ENCODE measurements at regions not wholly inside any gene's neighbourhood (a gene's known extent, or its start where the extent isn't known, plus 50 kb on each side); places are given as distances from the start of the nearest gene placed in this dataset.

- TF ChIP-seq, protein P1, sequence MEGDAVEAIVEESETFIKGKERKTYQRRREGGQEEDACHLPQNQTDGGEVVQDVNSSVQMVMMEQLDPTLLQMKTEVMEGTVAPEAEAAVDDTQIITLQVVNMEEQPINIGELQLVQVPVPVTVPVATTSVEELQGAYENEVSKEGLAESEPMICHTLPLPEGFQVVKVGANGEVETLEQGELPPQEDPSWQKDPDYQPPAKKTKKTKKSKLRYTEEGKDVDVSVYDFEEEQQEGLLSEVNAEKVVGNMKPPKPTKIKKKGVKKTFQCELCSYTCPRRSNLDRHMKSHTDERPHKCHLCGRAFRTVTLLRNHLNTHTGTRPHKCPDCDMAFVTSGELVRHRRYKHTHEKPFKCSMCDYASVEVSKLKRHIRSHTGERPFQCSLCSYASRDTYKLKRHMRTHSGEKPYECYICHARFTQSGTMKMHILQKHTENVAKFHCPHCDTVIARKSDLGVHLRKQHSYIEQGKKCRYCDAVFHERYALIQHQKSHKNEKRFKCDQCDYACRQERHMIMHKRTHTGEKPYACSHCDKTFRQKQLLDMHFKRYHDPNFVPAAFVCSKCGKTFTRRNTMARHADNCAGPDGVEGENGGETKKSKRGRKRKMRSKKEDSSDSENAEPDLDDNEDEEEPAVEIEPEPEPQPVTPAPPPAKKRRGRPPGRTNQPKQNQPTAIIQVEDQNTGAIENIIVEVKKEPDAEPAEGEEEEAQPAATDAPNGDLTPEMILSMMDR (CRISPR knock-in tag; IDR thresholded peaks at IDR 0.05): peak; percentile 92
- TF ChIP-seq ZNF607 (CRISPR knock-in tag; IDR thresholded peaks at IDR 0.05; ENCODE audit: borderline replicate concordance) (no peak), NR2F2 (IDR thresholded peaks at IDR 0.05; ENCODE audit: borderline replicate concordance, low read depth) (no peak), ZNF383 (CRISPR knock-in tag; IDR thresholded peaks at IDR 0.05; ENCODE audit: borderline replicate concordance) (no peak), ZFP82 (CRISPR knock-in tag; IDR thresholded peaks at IDR 0.05; ENCODE audit: borderline replicate concordance) (no peak), ZBTB1 (CRISPR knock-in tag; IDR thresholded peaks at IDR 0.05; ENCODE audit: borderline replicate concordance) (no peak), CEBPB (IDR thresholded peaks at IDR 0.05; ENCODE audit: borderline replicate concordance, low read depth, low read length) (peak; percentile 96), STAG1 (CRISPR knock-in tag; IDR thresholded peaks at IDR 0.05) (peak; percentile 81), SKI (IDR thresholded peaks at IDR 0.05; ENCODE audit: partially characterized antibody) (no peak), EEA1 (CRISPR knock-in tag; IDR thresholded peaks at IDR 0.05; ENCODE audit: borderline replicate concordance) (no peak), GABPB1 (CRISPR knock-in tag; IDR thresholded peaks at IDR 0.05) (peak; percentile 52), FOXM1 (CRISPR knock-in tag; IDR thresholded peaks at IDR 0.05) (no peak), NFYC (CRISPR knock-in tag; IDR thresholded peaks at IDR 0.05) (no peak), ATAD3A (CRISPR knock-in tag; IDR thresholded peaks at IDR 0.05) (no peak)
- TF ChIP-seq, protein P2, sequence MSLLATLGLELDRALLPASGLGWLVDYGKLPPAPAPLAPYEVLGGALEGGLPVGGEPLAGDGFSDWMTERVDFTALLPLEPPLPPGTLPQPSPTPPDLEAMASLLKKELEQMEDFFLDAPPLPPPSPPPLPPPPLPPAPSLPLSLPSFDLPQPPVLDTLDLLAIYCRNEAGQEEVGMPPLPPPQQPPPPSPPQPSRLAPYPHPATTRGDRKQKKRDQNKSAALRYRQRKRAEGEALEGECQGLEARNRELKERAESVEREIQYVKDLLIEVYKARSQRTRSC (CRISPR knock-in tag; IDR thresholded peaks at IDR 0.05; ENCODE audit: low read depth): no peak
- TF ChIP-seq, protein P3, sequence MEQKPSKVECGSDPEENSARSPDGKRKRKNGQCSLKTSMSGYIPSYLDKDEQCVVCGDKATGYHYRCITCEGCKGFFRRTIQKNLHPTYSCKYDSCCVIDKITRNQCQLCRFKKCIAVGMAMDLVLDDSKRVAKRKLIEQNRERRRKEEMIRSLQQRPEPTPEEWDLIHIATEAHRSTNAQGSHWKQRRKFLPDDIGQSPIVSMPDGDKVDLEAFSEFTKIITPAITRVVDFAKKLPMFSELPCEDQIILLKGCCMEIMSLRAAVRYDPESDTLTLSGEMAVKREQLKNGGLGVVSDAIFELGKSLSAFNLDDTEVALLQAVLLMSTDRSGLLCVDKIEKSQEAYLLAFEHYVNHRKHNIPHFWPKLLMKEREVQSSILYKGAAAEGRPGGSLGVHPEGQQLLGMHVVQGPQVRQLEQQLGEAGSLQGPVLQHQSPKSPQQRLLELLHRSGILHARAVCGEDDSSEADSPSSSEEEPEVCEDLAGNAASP (CRISPR knock-in tag; IDR thresholded peaks at IDR 0.05; ENCODE audit: borderline replicate concordance): no peak
Measured at GRCh38 chr1:29793101-29793546, 556.8 kb downstream of the PTPRU start (continued).
